ENCODE measurements at regions not wholly inside any gene's neighbourhood (a gene's known extent, or its start where the extent isn't known, plus 50 kb on each side); places are given as distances from the start of the nearest gene placed in this dataset.
A peak's percentile ranks its signal among the peaks of the same experiment; 100 is the strongest.
"Not testable (repeated sequence)": the region's sequence is repeated elsewhere in the genome, so short reads cannot be mapped to it uniquely, and the experiment has no call there.

- no peaks in the 10 kb centered on the region for H3K36me3 Mint-ChIP-seq (ENCODE audit: low read depth)
Measured at GRCh38 chr11:112345706-112346105, 85.0 kb upstream of the PLET1 start.

GRCh38 chr11:112346586-112346985 lies 85.9 kb upstream of the PLET1 start:
- peaks cover 9% of the 10 kb centered on the region for H3K4me1 Mint-ChIP-seq (ENCODE audit: low read depth)
- no peaks in the 10 kb centered on the region for H3K9me3 Mint-ChIP-seq (ENCODE audit: low read depth)
- no peaks in the 10 kb centered on the region for H3K27me3 Mint-ChIP-seq (ENCODE audit: low read depth)
- no peak overlapping the region for H3K4me3 Mint-ChIP-seq (ENCODE audit: unreplicated experiment)
- no peak for DNase-seq (ENCODE audit: low spot score)
- no peak for TF ChIP-seq CTCF (IDR thresholded peaks at IDR 0.05)
- no peak overlapping the region for H3K27ac Mint-ChIP-seq (ENCODE audit: unreplicated experiment)
- H3K36me3 Mint-ChIP-seq (ENCODE audit: low read depth), result no peaks in the 10 kb centered on the region

More at GRCh38 chr11:112345706-112346105, 85.0 kb upstream of the PLET1 start:
- no peak overlapping the region for H3K27ac Mint-ChIP-seq (ENCODE audit: unreplicated experiment)
- H3K9me3 Mint-ChIP-seq (ENCODE audit: low read depth), result no peaks in the 10 kb centered on the region
- no peaks in the 10 kb centered on the region for H3K27me3 Mint-ChIP-seq (ENCODE audit: low read depth)
- no peak overlapping the region for H3K4me3 Mint-ChIP-seq (ENCODE audit: unreplicated experiment)
- TF ChIP-seq CTCF (IDR thresholded peaks at IDR 0.05), result peak; percentile 11
- peaks cover 9% of the 10 kb centered on the region for H3K4me1 Mint-ChIP-seq (ENCODE audit: low read depth)
- DNase-seq (ENCODE audit: low spot score), result no peak

- Mint-ChIP-seq H3K4me1 (ENCODE audit: low read depth) (peaks cover 3% of the 10 kb centered on the region), H3K9me3 (ENCODE audit: low read depth) (no peaks in the 10 kb centered on the region), H3K36me3 (ENCODE audit: low read depth) (no peaks in the 10 kb centered on the region), H3K27ac (ENCODE audit: unreplicated experiment) (no peak overlapping the region), H3K27me3 (ENCODE audit: low read depth) (peaks cover 2% of the 10 kb centered on the region), H3K4me3 (ENCODE audit: unreplicated experiment) (no peak overlapping the region)
- DNase-seq (ENCODE audit: low spot score), result no peak
- TF ChIP-seq CTCF (IDR thresholded peaks at IDR 0.05), result no peak
Measured at GRCh38 chr11:112348480-112349029, 87.9 kb upstream of the PLET1 start.

- not testable (repeated sequence) for H3K4me1 Mint-ChIP-seq (ENCODE audit: low read depth); DNase-seq (ENCODE audit: low spot score); H3K4me3 Mint-ChIP-seq (ENCODE audit: unreplicated experiment); H3K9me3 Mint-ChIP-seq (ENCODE audit: low read depth); H3K27ac Mint-ChIP-seq (ENCODE audit: unreplicated experiment); H3K27me3 Mint-ChIP-seq (ENCODE audit: low read depth); H3K36me3 Mint-ChIP-seq (ENCODE audit: low read depth)
Measured at GRCh38 chr11:112351423-112351822, 90.8 kb upstream of the PLET1 start.

- Mint-ChIP-seq H3K9me3 (ENCODE audit: low read depth) (peaks cover 4% of the 10 kb centered on the region), H3K4me3 (ENCODE audit: unreplicated experiment) (no peak overlapping the region), H3K36me3 (ENCODE audit: low read depth) (no peaks in the 10 kb centered on the region), H3K4me1 (ENCODE audit: low read depth) (no peaks in the 10 kb centered on the region), H3K27me3 (ENCODE audit: low read depth) (peaks cover 2% of the 10 kb centered on the region), H3K27ac (ENCODE audit: unreplicated experiment) (no peak overlapping the region)
- no peak for DNase-seq (ENCODE audit: low spot score)
- no peak for TF ChIP-seq CTCF (IDR thresholded peaks at IDR 0.05)
Measured at GRCh38 chr11:112352907-112353306, 92.2 kb upstream of the PLET1 start.

- Mint-ChIP-seq H3K36me3 (ENCODE audit: low read depth) (no peaks in the 10 kb centered on the region), H3K4me1 (ENCODE audit: low read depth) (no peaks in the 10 kb centered on the region), H3K4me3 (ENCODE audit: unreplicated experiment) (no peak overlapping the region), H3K9me3 (ENCODE audit: low read depth) (peaks cover 4% of the 10 kb centered on the region), H3K27ac (ENCODE audit: unreplicated experiment) (no peak overlapping the region), H3K27me3 (ENCODE audit: low read depth) (peaks cover 2% of the 10 kb centered on the region)
- no peak for DNase-seq (ENCODE audit: low spot score)
- TF ChIP-seq CTCF (IDR thresholded peaks at IDR 0.05), result no peak
Measured at GRCh38 chr11:112354364-112354763, 93.7 kb upstream of the PLET1 start.

Measured in chondrocyte (in vitro differentiated cells).